ENCODE measurements at regions not wholly inside any gene's neighbourhood (a gene's known extent, or its start where the extent isn't known, plus 50 kb on each side); places are given as distances from the start of the nearest gene placed in this dataset.
A peak's percentile ranks its signal among the peaks of the same experiment; 100 is the strongest.

- DNase-seq: no peak
- no peak overlapping the region for H3K27ac Mint-ChIP-seq
- H3K4me3 Mint-ChIP-seq: no peak overlapping the region
- intact Hi-C loops (cut with micrococcal nuclease): loop anchor here (5.0 kb wide), 1 partner anchor 41 kb away; no protein-coding TSS in a partner anchor
- H3K4me1 Mint-ChIP-seq (ENCODE audit: low read depth): peaks cover 21% of the 10 kb centered on the region
- CTCF ChIA-PET: interaction anchor here (0.9 kb wide), 1 partner anchor 11 kb away, joined by 3 read pairs; no protein-coding TSS in a partner anchor
- H3K9me3 Mint-ChIP-seq: no peaks in the 10 kb centered on the region
- H3K27me3 Mint-ChIP-seq (ENCODE audit: low read depth): no peaks in the 10 kb centered on the region
- no peaks in the 10 kb centered on the region for H3K36me3 Mint-ChIP-seq (ENCODE audit: low read depth)
Measured at GRCh38 chr1:10901091-10901890, 104.8 kb upstream of the CASZ1 start.

GRCh38 chr1:10901891-10902805 lies 105.7 kb upstream of the CASZ1 start:
- Mint-ChIP-seq H3K4me3 (no peak overlapping the region), H3K9me3 (no peaks in the 10 kb centered on the region), H3K36me3 (ENCODE audit: low read depth) (no peaks in the 10 kb centered on the region), H3K4me1 (ENCODE audit: low read depth) (peaks cover 21% of the 10 kb centered on the region), H3K27ac (no peak overlapping the region), H3K27me3 (ENCODE audit: low read depth) (no peaks in the 10 kb centered on the region)
- CTCF ChIA-PET: no interaction called here
- intact Hi-C loops (cut with micrococcal nuclease): loop anchor here (5.0 kb wide), 1 partner anchor 40 kb away; no protein-coding TSS in a partner anchor
- DNase-seq: no peak

GRCh38 chr1:10903421-10903820 lies 107.0 kb upstream of the CASZ1 start:
- DNase-seq: no peak
- Mint-ChIP-seq H3K36me3 (ENCODE audit: low read depth) (no peaks in the 10 kb centered on the region), H3K27me3 (ENCODE audit: low read depth) (no peaks in the 10 kb centered on the region), H3K4me3 (no peak overlapping the region), H3K27ac (no peak overlapping the region), H3K4me1 (ENCODE audit: low read depth) (peaks cover 21% of the 10 kb centered on the region), H3K9me3 (no peaks in the 10 kb centered on the region)
- CTCF ChIA-PET: interaction anchor here (0.6 kb wide), 1 partner anchor 60 kb away, joined by 4 read pairs; no protein-coding TSS in a partner anchor
- intact Hi-C loops (cut with micrococcal nuclease): loop anchor here (5.0 kb wide), 1 partner anchor 39 kb away; no protein-coding TSS in a partner anchor

- no peaks in the 10 kb centered on the region for H3K36me3 Mint-ChIP-seq (ENCODE audit: low read depth)
- H3K9me3 Mint-ChIP-seq: no peaks in the 10 kb centered on the region
- CTCF ChIA-PET: interaction anchor here (0.6 kb wide), 2 partner anchors 60 to 564 kb away, joined by 4 read pairs; no protein-coding TSS in a partner anchor
- H3K27ac Mint-ChIP-seq: no peak overlapping the region
- H3K4me1 Mint-ChIP-seq (ENCODE audit: low read depth): peaks cover 21% of the 10 kb centered on the region
- H3K4me3 Mint-ChIP-seq: no peak overlapping the region
- peak; percentile 48 for DNase-seq
- intact Hi-C loops (cut with micrococcal nuclease): loop anchor here (5.0 kb wide), 1 partner anchor 38 kb away; no protein-coding TSS in a partner anchor
- no peaks in the 10 kb centered on the region for H3K27me3 Mint-ChIP-seq (ENCODE audit: low read depth)
Measured at GRCh38 chr1:10903821-10904220, 107.4 kb upstream of the CASZ1 start.

GRCh38 chr1:10904396-10905358 lies 107.8 kb upstream of the TARDBP start:
- DNase-seq: peak; percentile 59
- CTCF ChIA-PET: interaction anchor here (0.6 kb wide), 1 partner anchor 564 kb away, joined by 4 read pairs; no protein-coding TSS in a partner anchor
- H3K27ac Mint-ChIP-seq: no peak overlapping the region
- H3K27me3 Mint-ChIP-seq (ENCODE audit: low read depth): no peaks in the 10 kb centered on the region
- H3K4me3 Mint-ChIP-seq: no peak overlapping the region
- peaks cover 21% of the 10 kb centered on the region for H3K4me1 Mint-ChIP-seq (ENCODE audit: low read depth)
- H3K36me3 Mint-ChIP-seq (ENCODE audit: low read depth): no peaks in the 10 kb centered on the region
- intact Hi-C loops (cut with micrococcal nuclease): loop anchor here (5.0 kb wide), 1 partner anchor 38 kb away; no protein-coding TSS in a partner anchor
- H3K9me3 Mint-ChIP-seq: no peaks in the 10 kb centered on the region

GRCh38 chr1:10905841-10906655 lies 106.4 kb upstream of the TARDBP start:
- no peak for DNase-seq
- Mint-ChIP-seq H3K4me1 (ENCODE audit: low read depth) (peaks cover 21% of the 10 kb centered on the region), H3K36me3 (ENCODE audit: low read depth) (no peaks in the 10 kb centered on the region), H3K4me3 (no peak overlapping the region), H3K9me3 (no peaks in the 10 kb centered on the region), H3K27ac (no peak overlapping the region), H3K27me3 (ENCODE audit: low read depth) (no peaks in the 10 kb centered on the region)
- CTCF ChIA-PET: interaction anchor here (0.6 kb wide), 1 partner anchor 1202 kb away, joined by 3 read pairs; no protein-coding TSS in a partner anchor
- intact Hi-C loops (cut with micrococcal nuclease): no loop called here

GRCh38 chr1:10906866-10907519 lies 105.5 kb upstream of the TARDBP start:
- Mint-ChIP-seq H3K9me3 (no peaks in the 10 kb centered on the region), H3K4me3 (no peak overlapping the region), H3K36me3 (ENCODE audit: low read depth) (no peaks in the 10 kb centered on the region), H3K4me1 (ENCODE audit: low read depth) (peaks cover 21% of the 10 kb centered on the region), H3K27me3 (ENCODE audit: low read depth) (no peaks in the 10 kb centered on the region), H3K27ac (no peak overlapping the region)
- CTCF ChIA-PET: interaction anchor here (0.6 kb wide), 1 partner anchor 1203 kb away, joined by 3 read pairs; no protein-coding TSS in a partner anchor
- intact Hi-C loops (cut with micrococcal nuclease): no loop called here
- DNase-seq: no peak

- CTCF ChIA-PET: interaction anchor here (1.2 kb wide), 1 partner anchor 34 kb away, joined by 4 read pairs; no protein-coding TSS in a partner anchor
- no peak for DNase-seq
- no peak overlapping the region for H3K4me3 Mint-ChIP-seq
- H3K4me1 Mint-ChIP-seq (ENCODE audit: low read depth): peaks cover 20% of the 10 kb centered on the region
- H3K27ac Mint-ChIP-seq: no peak overlapping the region
- H3K27me3 Mint-ChIP-seq (ENCODE audit: low read depth): no peaks in the 10 kb centered on the region
- intact Hi-C loops (cut with micrococcal nuclease): no loop called here
- no peaks in the 10 kb centered on the region for H3K9me3 Mint-ChIP-seq
- no peaks in the 10 kb centered on the region for H3K36me3 Mint-ChIP-seq (ENCODE audit: low read depth)
Measured at GRCh38 chr1:10908266-10908665, 104.2 kb upstream of the TARDBP start.

- DNase-seq: peak; percentile 80
- Mint-ChIP-seq H3K36me3 (ENCODE audit: low read depth) (no peaks in the 10 kb centered on the region), H3K27me3 (ENCODE audit: low read depth) (no peaks in the 10 kb centered on the region), H3K27ac (no peak overlapping the region), H3K4me1 (ENCODE audit: low read depth) (peaks cover 4% of the 10 kb centered on the region), H3K9me3 (no peaks in the 10 kb centered on the region), H3K4me3 (no peak overlapping the region)
- CTCF ChIA-PET: interaction anchor here (0.5 to 1.8 kb wide), 14 partner anchors 13 to 814 kb away, joined by 3 to 6 read pairs (median 3); no protein-coding TSS in a partner anchor
- intact Hi-C loops (cut with micrococcal nuclease): no loop called here
Measured at GRCh38 chr1:10909697-10910680, 102.5 kb upstream of the TARDBP start.

Measured in activated naive CD4-positive, alpha-beta T cell treated with anti-CD3 and anti-CD28 coated beads for 36 hours (primary cell).